ENCODE measurements at regions not wholly inside any gene's neighbourhood (a gene's known extent, or its start where the extent isn't known, plus 50 kb on each side); places are given as distances from the start of the nearest gene placed in this dataset.
"Not testable (repeated sequence)": the region's sequence is repeated elsewhere in the genome, so short reads cannot be mapped to it uniquely, and the experiment has no call there.

- no peak for DNase-seq (ENCODE audit: low spot score)
These were observed 1426.2 kb upstream of the WWC1 start for GRCh38 chr5:166865206-166865605.

- DNase-seq (ENCODE audit: low spot score), result no peak
These were observed 1411.0 kb upstream of the WWC1 start for GRCh38 chr5:166880456-166880855.

- DNase-seq (ENCODE audit: low spot score), result no peak
These were observed 1409.6 kb upstream of the WWC1 start for GRCh38 chr5:166881802-166882201.

GRCh38 chr5:166883016-166883415 is 1408.4 kb upstream of the WWC1 start:
- DNase-seq (ENCODE audit: low spot score), result no peak

- DNase-seq (ENCODE audit: low spot score), result no peak
These were observed 1393.3 kb upstream of the WWC1 start for GRCh38 chr5:166898166-166898565.

- DNase-seq (ENCODE audit: low spot score), result no peak
These were observed 1392.1 kb upstream of the WWC1 start for GRCh38 chr5:166899343-166899742.

- no peak for DNase-seq (ENCODE audit: low spot score)
These were observed 1386.9 kb upstream of the WWC1 start for GRCh38 chr5:166904571-166904970.

GRCh38 chr5:166906991-166907713 is 1384.3 kb upstream of the WWC1 start:
- no peak for DNase-seq (ENCODE audit: low spot score)

- no peak for DNase-seq (ENCODE audit: low spot score)
These were observed 1382.4 kb upstream of the WWC1 start for GRCh38 chr5:166909040-166909439.

GRCh38 chr5:166909926-166910325 is 1381.5 kb upstream of the WWC1 start:
- no peak for DNase-seq (ENCODE audit: low spot score)

- no peak for DNase-seq (ENCODE audit: low spot score)
These were observed 1380.5 kb upstream of the WWC1 start for GRCh38 chr5:166910995-166911394.

GRCh38 chr5:166916021-166916420 is 1375.4 kb upstream of the WWC1 start:
- no peak for DNase-seq (ENCODE audit: low spot score)

GRCh38 chr5:166926138-166926537 is 1365.3 kb upstream of the WWC1 start:
- no peak for DNase-seq (ENCODE audit: low spot score)

- not testable (repeated sequence) for DNase-seq (ENCODE audit: low spot score)
These were observed 1364.5 kb upstream of the WWC1 start for GRCh38 chr5:166926806-166927475.

GRCh38 chr5:166936351-166936750 is 1355.1 kb upstream of the WWC1 start:
- no peak for DNase-seq (ENCODE audit: low spot score)

GRCh38 chr5:166938071-166938470 is 1353.4 kb upstream of the WWC1 start:
- DNase-seq (ENCODE audit: low spot score), result no peak

- DNase-seq (ENCODE audit: low spot score), result no peak
These were observed 1348.5 kb upstream of the WWC1 start for GRCh38 chr5:166942948-166943347.

GRCh38 chr5:166947045-166947444 is 1344.4 kb upstream of the WWC1 start:
- no peak for DNase-seq (ENCODE audit: low spot score)

GRCh38 chr5:166948679-166949078 is 1342.8 kb upstream of the WWC1 start:
- no peak for DNase-seq (ENCODE audit: low spot score)

GRCh38 chr5:166952048-166952447 is 1339.4 kb upstream of the WWC1 start:
- no peak for DNase-seq (ENCODE audit: low spot score)

- DNase-seq (ENCODE audit: low spot score), result no peak
These were observed 1333.7 kb upstream of the WWC1 start for GRCh38 chr5:166957782-166958181.

- DNase-seq (ENCODE audit: low spot score), result no peak
These were observed 1331.7 kb upstream of the WWC1 start for GRCh38 chr5:166959766-166960165.

- DNase-seq (ENCODE audit: low spot score), result no peak
These were observed 1330.4 kb upstream of the WWC1 start for GRCh38 chr5:166961028-166961427.

GRCh38 chr5:166961913-166962312 is 1329.5 kb upstream of the WWC1 start:
- DNase-seq (ENCODE audit: low spot score), result no peak

All from GM03348 (cell line).